HUES6 (cell line): ENCODE measurements at regions not wholly inside any gene's neighbourhood (a gene's known extent, or its start where the extent isn't known, plus 50 kb on each side); places are given as distances from the start of the nearest gene placed in this dataset.

ENCODE experiments used
- H3K27ac ChIP-seq: 2 replicates; pipeline ENCODE4 v1.7.0; 2013; ENCODE audit warnings: low read depth, mild to moderate bottlenecking, low read length, inconsistent platforms
- H3K27me3 ChIP-seq: 2 replicates; pipeline ENCODE4 v1.6.1; 2013; ENCODE audit warnings: low read length; ENCODE audit not compliant: control insufficient read depth, insufficient read depth
- H3K36me3 ChIP-seq: 2 replicates; pipeline ENCODE4 v1.6.1; 2013; ENCODE audit warnings: low read length; ENCODE audit not compliant: control insufficient read depth, insufficient read depth
- H3K4me1 ChIP-seq: 2 replicates; pipeline ENCODE4 v1.6.1; 2013; ENCODE audit warnings: low read length; ENCODE audit not compliant: control insufficient read depth, insufficient read depth
- H3K4me3 ChIP-seq: 2 replicates; pipeline ENCODE4 v1.5.1; 2013; ENCODE audit warnings: low read depth, low read length
- H3K9ac ChIP-seq: one replicate; pipeline ENCODE4 v1.6.1; 2013; ENCODE audit warnings: mild to moderate bottlenecking, low read length
- H3K9me3 ChIP-seq: 2 replicates; pipeline ENCODE4 v1.6.1; 2013; ENCODE audit warnings: low read depth, low read length; ENCODE audit not compliant: control insufficient read depth, insufficient read depth

GRCh38 chr16:64308721-64309120 is 813.1 kb downstream of the CDH11 start:
- no peaks in the 10 kb centered on the region for H3K36me3 ChIP-seq
- no peaks in the 10 kb centered on the region for H3K27me3 ChIP-seq
- no peak overlapping the region for H3K27ac ChIP-seq
- H3K4me1 ChIP-seq = peaks cover 4% of the 10 kb centered on the region; the same call in 1 of the 2 replicates
- H3K9me3 ChIP-seq = peaks cover 4% of the 10 kb centered on the region
- H3K4me3 ChIP-seq = no peak overlapping the region
- no peak overlapping the region for H3K9ac ChIP-seq

GRCh38 chr16:64307431-64307830 is 814.4 kb downstream of the CDH11 start:
- Histone ChIP-seq H3K27me3 (no peaks in the 10 kb centered on the region), H3K27ac (no peak overlapping the region), H3K9ac (no peak overlapping the region), H3K4me1 (peaks cover 4% of the 10 kb centered on the region; the same call in 1 of the 2 replicates), H3K36me3 (no peaks in the 10 kb centered on the region), H3K4me3 (no peak overlapping the region), H3K9me3 (peaks cover 4% of the 10 kb centered on the region)

GRCh38 chr16:64305663-64306062 is 816.2 kb downstream of the CDH11 start:
- no peak overlapping the region for H3K27ac ChIP-seq
- H3K4me3 ChIP-seq = no peak overlapping the region
- no peak overlapping the region for H3K9ac ChIP-seq
- no peaks in the 10 kb centered on the region for H3K36me3 ChIP-seq
- H3K4me1 ChIP-seq = peaks cover 4% of the 10 kb centered on the region; the same call in 1 of the 2 replicates
- H3K9me3 ChIP-seq = peaks cover 4% of the 10 kb centered on the region
- H3K27me3 ChIP-seq = no peaks in the 10 kb centered on the region

GRCh38 chr16:64304951-64305350 is 816.9 kb downstream of the CDH11 start:
- Histone ChIP-seq H3K36me3 (no peaks in the 10 kb centered on the region), H3K9me3 (peaks cover 4% of the 10 kb centered on the region), H3K4me1 (peaks cover 4% of the 10 kb centered on the region; the same call in 1 of the 2 replicates), H3K4me3 (no peak overlapping the region), H3K9ac (no peak overlapping the region), H3K27me3 (no peaks in the 10 kb centered on the region), H3K27ac (no peak overlapping the region)

GRCh38 chr16:64304396-64304795 is 817.5 kb downstream of the CDH11 start:
- Histone ChIP-seq H3K27ac (no peak overlapping the region), H3K9ac (no peak overlapping the region), H3K9me3 (peaks cover 2% of the 10 kb centered on the region; the same call in 1 of the 2 replicates)

GRCh38 chr16:64297863-64298600 is 823.8 kb downstream of the CDH11 start:
- H3K27me3 ChIP-seq = no peaks in the 10 kb centered on the region
- H3K9me3 ChIP-seq = no peaks in the 10 kb centered on the region
- H3K36me3 ChIP-seq = no peaks in the 10 kb centered on the region
- H3K9ac ChIP-seq = no peak overlapping the region
- no peaks in the 10 kb centered on the region; the same call in 1 of the 2 replicates for H3K4me1 ChIP-seq
- no peak overlapping the region for H3K4me3 ChIP-seq
- H3K27ac ChIP-seq = no peak overlapping the region

More at GRCh38 chr16:64304396-64304795, 817.5 kb downstream of the CDH11 start:
- H3K4me1 ChIP-seq = peaks cover 4% of the 10 kb centered on the region; the same call in 1 of the 2 replicates
- no peaks in the 10 kb centered on the region for H3K27me3 ChIP-seq
- no peaks in the 10 kb centered on the region for H3K36me3 ChIP-seq
- no peak overlapping the region for H3K4me3 ChIP-seq

GRCh38 chr16:64295466-64295865 is 826.4 kb downstream of the CDH11 start:
- Histone ChIP-seq H3K36me3 (no peaks in the 10 kb centered on the region), H3K27me3 (no peaks in the 10 kb centered on the region), H3K4me1 (no peaks in the 10 kb centered on the region; the same call in 1 of the 2 replicates), H3K9me3 (no peaks in the 10 kb centered on the region), H3K4me3 (no peak overlapping the region), H3K27ac (no peak overlapping the region), H3K9ac (no peak overlapping the region)

- H3K27me3 ChIP-seq = no peaks in the 10 kb centered on the region
- no peaks in the 10 kb centered on the region; the same call in 1 of the 2 replicates for H3K4me1 ChIP-seq
- H3K9me3 ChIP-seq = no peaks in the 10 kb centered on the region
- no peaks in the 10 kb centered on the region for H3K36me3 ChIP-seq
- H3K27ac ChIP-seq = no peak overlapping the region
- no peak overlapping the region for H3K4me3 ChIP-seq
- no peak overlapping the region for H3K9ac ChIP-seq
These were observed 828.9 kb downstream of the CDH11 start for GRCh38 chr16:64292953-64293352.

- H3K27me3 ChIP-seq = no peaks in the 10 kb centered on the region
- H3K27ac ChIP-seq = no peak overlapping the region
- H3K4me3 ChIP-seq = no peak overlapping the region
- no peaks in the 10 kb centered on the region for H3K36me3 ChIP-seq
- H3K9me3 ChIP-seq = no peaks in the 10 kb centered on the region
- no peak overlapping the region for H3K9ac ChIP-seq
- H3K4me1 ChIP-seq = no peaks in the 10 kb centered on the region; the same call in 1 of the 2 replicates
These were observed 829.7 kb downstream of the CDH11 start for GRCh38 chr16:64292161-64292560.

- Histone ChIP-seq H3K4me1 (no peaks in the 10 kb centered on the region; the same call in 1 of the 2 replicates), H3K9me3 (no peaks in the 10 kb centered on the region), H3K9ac (no peak overlapping the region), H3K36me3 (no peaks in the 10 kb centered on the region), H3K27ac (no peak overlapping the region), H3K27me3 (no peaks in the 10 kb centered on the region), H3K4me3 (no peak overlapping the region)
These were observed 831.4 kb downstream of the CDH11 start for GRCh38 chr16:64290461-64290860.

GRCh38 chr16:64287655-64288528 is 834.0 kb downstream of the CDH11 start:
- no peak overlapping the region for H3K27ac ChIP-seq
- no peaks in the 10 kb centered on the region for H3K9me3 ChIP-seq
- H3K4me3 ChIP-seq = no peak overlapping the region
- no peak overlapping the region for H3K9ac ChIP-seq
- no peaks in the 10 kb centered on the region for H3K4me1 ChIP-seq
- no peaks in the 10 kb centered on the region for H3K27me3 ChIP-seq
- no peaks in the 10 kb centered on the region for H3K36me3 ChIP-seq
